GM19395 (cell line): ENCODE measurements at regions not wholly inside any gene's neighbourhood (a gene's known extent, or its start where the extent isn't known, plus 50 kb on each side); places are given as distances from the start of the nearest gene placed in this dataset.
A peak's percentile ranks its signal among the peaks of the same experiment; 100 is the strongest.
"Not testable (repeated sequence)": the region's sequence is repeated elsewhere in the genome, so short reads cannot be mapped to it uniquely, and the experiment has no call there.

ENCODE experiments used
- ATAC-seq: cut with Tn5 transposase; IDR thresholded peaks from one replicate; pipeline ENCODE4 v1.9.1; 2021; ENCODE audit warnings: mild to moderate bottlenecking, moderate library complexity; ENCODE audit not compliant: unreplicated experiment

- no peak for ATAC-seq
These were observed 92.9 kb upstream of the IVNS1ABP start for GRCh38 chr1:185409763-185410528.

- no peak for ATAC-seq
These were observed 92.3 kb upstream of the IVNS1ABP start for GRCh38 chr1:185409345-185409744.

- ATAC-seq, result no peak
These were observed 91.7 kb upstream of the IVNS1ABP start for GRCh38 chr1:185408700-185409270.

- ATAC-seq, result no peak
These were observed 89.6 kb upstream of the IVNS1ABP start for GRCh38 chr1:185406691-185407009.

- ATAC-seq, result no peak
These were observed 89.1 kb upstream of the IVNS1ABP start for GRCh38 chr1:185406006-185406690.

GRCh38 chr1:185404907-185405568 is 88.0 kb upstream of the IVNS1ABP start:
- ATAC-seq, result no peak

- no peak for ATAC-seq
These were observed 87.2 kb upstream of the IVNS1ABP start for GRCh38 chr1:185404291-185404690.

GRCh38 chr1:185402930-185403329 is 85.9 kb upstream of the IVNS1ABP start:
- ATAC-seq, result no peak

GRCh38 chr1:185401019-185401418 is 84.0 kb upstream of the IVNS1ABP start:
- ATAC-seq, result no peak

GRCh38 chr1:185400052-185400451 is 83.0 kb upstream of the IVNS1ABP start:
- no peak for ATAC-seq

- ATAC-seq, result peak; percentile 66
These were observed 81.6 kb upstream of the IVNS1ABP start for GRCh38 chr1:185398599-185398998.

- ATAC-seq, result peak; percentile 62
These were observed 81.0 kb upstream of the IVNS1ABP start for GRCh38 chr1:185398022-185398421.

GRCh38 chr1:185397183-185397582 is 80.1 kb upstream of the IVNS1ABP start:
- ATAC-seq, result no peak

- no peak for ATAC-seq
These were observed 79.1 kb upstream of the IVNS1ABP start for GRCh38 chr1:185396126-185396525.

GRCh38 chr1:185393815-185394214 is 76.8 kb upstream of the IVNS1ABP start:
- no peak for ATAC-seq

GRCh38 chr1:185393205-185393604 is 76.2 kb upstream of the IVNS1ABP start:
- no peak for ATAC-seq

GRCh38 chr1:185388815-185389214 is 71.8 kb upstream of the IVNS1ABP start:
- ATAC-seq, result no peak

GRCh38 chr1:185388346-185388745 is 71.3 kb upstream of the IVNS1ABP start:
- ATAC-seq, result no peak

- no peak for ATAC-seq
These were observed 68.9 kb upstream of the IVNS1ABP start for GRCh38 chr1:185385991-185386390.

GRCh38 chr1:185383805-185384204 is 66.8 kb upstream of the IVNS1ABP start:
- not testable (repeated sequence) for ATAC-seq

- ATAC-seq, result no peak
These were observed 60.8 kb upstream of the IVNS1ABP start for GRCh38 chr1:185377831-185378230.
